H1 (cell line): ENCODE measurements at regions not wholly inside any gene's neighbourhood (a gene's known extent, or its start where the extent isn't known, plus 50 kb on each side); places are given as distances from the start of the nearest gene placed in this dataset.

Experiments
- CTCF ChIA-PET: fragments of 300-600 bp; sonication (Branson Sonifier 250); formaldehyde crosslinking; loops from one replicate; lab custom pipeline; 2021; ENCODE audit not compliant: partially characterized antibody; lab: Charles Lee
- POLR2A ChIA-PET: fragments of 300-600 bp; sonication (Branson Sonifier 250); formaldehyde crosslinking; loops from one replicate; lab custom pipeline; 2021; ENCODE audit warnings: inconsistent platforms; ENCODE audit not compliant: partially characterized antibody; lab: Charles Lee
- DNase-seq, 2 experiments: peaks; one replicate each; pipeline versions ENCODE4 v3.0.0 to v3.0.0-alpha.2; 2010 to 2022; ENCODE audit warnings: low spot score in 2 of 2, low read depth in 1 of 2, mixed read lengths in 1 of 2
- FAIRE-seq: peaks from 2 replicates; lab custom pipeline; 2011; peaks lifted over from hg19 to GRCh38; lab: Jason Lieb, UNC
- H2AFZ ChIP-seq: 2 replicates; pipeline ENCODE4 v1.8.1; 2012; ENCODE audit warnings: low read length, inconsistent platforms
- H2AK5ac ChIP-seq: 2 replicates; pipeline ENCODE4 v1.6.1; 2013; ENCODE audit warnings: low read depth, low read length
- H2BK120ac ChIP-seq: replicated peaks from 2 replicates; pipeline ENCODE3; 2013; ENCODE audit warnings: low read depth, low read length, inconsistent platforms
- H2BK12ac ChIP-seq: 2 replicates; pipeline ENCODE4 v1.6.1; 2013; ENCODE audit warnings: low read depth, low read length
- H2BK15ac ChIP-seq: 2 replicates; pipeline ENCODE4 v1.6.1; 2013; ENCODE audit warnings: low read length
- H2BK20ac ChIP-seq: 2 replicates; pipeline ENCODE4 v1.6.1; 2013; ENCODE audit warnings: low read length
- H2BK5ac ChIP-seq: 2 replicates; pipeline ENCODE4 v1.6.1; 2013; ENCODE audit warnings: low read depth, low read length
- H3K14ac ChIP-seq: 2 replicates; pipeline ENCODE4 v1.6.1; 2013; ENCODE audit warnings: inconsistent platforms; ENCODE audit not compliant: insufficient read length
- H3K18ac ChIP-seq: 2 replicates; pipeline ENCODE4 v1.6.1; 2013; ENCODE audit warnings: low read length; ENCODE audit errors: extremely low read depth
- H3K23ac ChIP-seq: 2 replicates; pipeline ENCODE4 v1.6.1; 2013; ENCODE audit warnings: inconsistent platforms; ENCODE audit not compliant: insufficient read length
- H3K23me2 ChIP-seq: 2 replicates; pipeline ENCODE4 v1.6.1; 2013; ENCODE audit warnings: low read depth, low read length
- H3K27ac ChIP-seq: 2 replicates; pipeline ENCODE4 v1.6.1; 2011; ENCODE audit warnings: low read depth, low read length, inconsistent platforms
- H3K27me3 ChIP-seq, 4 experiments: replicated peaks in 1 of 4; 1 replicate in 1 of 4; 2 replicates in 3 of 4; pipeline versions ENCODE4 v1.6.1 to v1.8.1; 2011 to 2013; ENCODE audit warnings: low read length in 3 of 4, mild to moderate bottlenecking in 3 of 4, inconsistent platforms in 2 of 4, mixed read lengths in 2 of 4, moderate library complexity in 1 of 4; ENCODE audit not compliant: control insufficient read depth in 3 of 4, insufficient read depth in 3 of 4; ENCODE audit errors: extremely low read depth in 1 of 4
- H3K36me3 ChIP-seq, 4 experiments: 2 replicates each; pipeline versions ENCODE4 v1.6.1 to v1.8.1; 2011 to 2013; ENCODE audit warnings: mild to moderate bottlenecking in 4 of 4, low read length in 3 of 4, moderate library complexity in 2 of 4, control low read depth in 1 of 4, inconsistent platforms in 1 of 4; ENCODE audit not compliant: insufficient read depth in 4 of 4, control insufficient read depth in 2 of 4
- H3K4ac ChIP-seq: replicated peaks from 2 replicates; pipeline ENCODE3; 2013; ENCODE audit warnings: low read length, low read depth, mixed read lengths, inconsistent platforms; ENCODE audit not compliant: insufficient read length
- H3K4me1 ChIP-seq, 4 experiments: replicated peaks in 1 of 4; 1 replicate in 1 of 4; 2 replicates in 3 of 4; pipeline versions ENCODE4 v1.6.1 to v1.8.1; 2011 to 2013; ENCODE audit warnings: low read length in 3 of 4, inconsistent platforms in 2 of 4, mixed read lengths in 1 of 4; ENCODE audit not compliant: insufficient read depth in 4 of 4, control insufficient read depth in 3 of 4
- H3K4me2 ChIP-seq, 2 experiments: 2 replicates each; pipeline versions ENCODE4 v1.6.1 to v1.8.1; 2011 to 2013; ENCODE audit warnings: low read depth in 2 of 2, low read length in 2 of 2, control low read depth in 1 of 2, inconsistent platforms in 1 of 2, mild to moderate bottlenecking in 1 of 2; ENCODE audit not compliant: insufficient read depth in 1 of 2
- H3K4me3 ChIP-seq, 4 experiments: fragments of 200-600, 300-600 bp in 1 of 4; sonication (generic), shearing (Covaris generic), sonication (Bioruptor Twin) in 1 of 4; 2 replicates each; pipeline versions ENCODE4 v1.5.1 to v1.8.1; 2011 to 2016; ENCODE audit warnings: low read length in 4 of 4, low read depth in 3 of 4, control low read depth in 2 of 4, inconsistent platforms in 2 of 4, mild to moderate bottlenecking in 2 of 4, mixed read lengths in 1 of 4, moderate library complexity in 1 of 4; ENCODE audit not compliant: insufficient read depth in 2 of 4; ENCODE audit errors: extremely low read depth in 1 of 4
- H3K56ac ChIP-seq: replicated peaks from 2 replicates; pipeline ENCODE3; 2013; ENCODE audit warnings: low read depth, mild to moderate bottlenecking, mixed read lengths, low read length, inconsistent platforms; ENCODE audit not compliant: insufficient read length
- H3K79me1 ChIP-seq: 2 replicates; pipeline ENCODE4 v1.6.1; 2013; ENCODE audit warnings: low read depth, low read length, control low read depth
- H3K79me2 ChIP-seq, 2 experiments: 2 replicates each; pipeline versions ENCODE4 v1.6.1 to v1.8.1; 2012 to 2013; ENCODE audit warnings: low read length in 2 of 2, mild to moderate bottlenecking in 2 of 2, inconsistent platforms in 1 of 2; ENCODE audit not compliant: insufficient read depth in 2 of 2, control insufficient read depth in 1 of 2
- H3K9ac ChIP-seq, 4 experiments: replicated peaks in 1 of 4; 1 replicate in 1 of 4; 2 replicates in 3 of 4; pipeline versions ENCODE4 v1.6.1 to v1.8.1; 2011 to 2013; ENCODE audit warnings: low read depth in 3 of 4, low read length in 3 of 4, control low read depth in 2 of 4, mild to moderate bottlenecking in 2 of 4, moderate library complexity in 2 of 4, inconsistent platforms in 1 of 4; ENCODE audit errors: extremely low read depth in 1 of 4
- H3K9me3 ChIP-seq, 2 experiments: 2 replicates each; pipeline versions ENCODE4 v1.6.1 to v1.8.1; 2012 to 2013; ENCODE audit warnings: mild to moderate bottlenecking in 2 of 2, moderate library complexity in 2 of 2, control low read depth in 1 of 2, inconsistent platforms in 1 of 2, low read depth in 1 of 2, low read length in 1 of 2, mixed read lengths in 1 of 2; ENCODE audit not compliant: insufficient read depth in 2 of 2
- H4K20me1 ChIP-seq, 2 experiments: replicated peaks in 1 of 2; 2 replicates each; pipeline versions ENCODE3 to v1.8.1; 2011 to 2013; ENCODE audit warnings: inconsistent platforms in 2 of 2, low read length in 2 of 2, mild to moderate bottlenecking in 1 of 2; ENCODE audit not compliant: insufficient read depth in 2 of 2, control insufficient read depth in 1 of 2
- H4K5ac ChIP-seq: 2 replicates; pipeline ENCODE4 v1.6.1; 2013; ENCODE audit warnings: low read length, low read depth, mixed read lengths, inconsistent platforms; ENCODE audit not compliant: insufficient read length
- H4K8ac ChIP-seq: 2 replicates; pipeline ENCODE4 v1.8.0; 2013; ENCODE audit warnings: mild to moderate bottlenecking, moderate library complexity, low read length, inconsistent platforms; ENCODE audit not compliant: insufficient read depth; ENCODE audit errors: extremely low read depth
- H4K91ac ChIP-seq: replicated peaks from 2 replicates; pipeline ENCODE3; 2013; ENCODE audit warnings: low read length, mixed read lengths, inconsistent platforms; ENCODE audit not compliant: insufficient read length
- ASH2L ChIP-seq: fragments of 200-600, 300-600 bp; sonication (generic); IDR thresholded peaks from one replicate; pipeline ENCODE4 v1.7.1; 2017; ENCODE audit warnings: low read length
- BCL11A ChIP-seq, 2 experiments: IDR thresholded peaks; one replicate each; pipeline ENCODE4 v1.6.1; 2011; ENCODE audit warnings: low read depth in 2 of 2, low read length in 2 of 2, mild to moderate bottlenecking in 2 of 2
- EGR1 ChIP-seq: IDR thresholded peaks from 2 replicates; pipeline ENCODE4 v1.6.1; 2011; ENCODE audit warnings: low read depth, low read length, borderline replicate concordance
- EZH2 ChIP-seq: fragments of 200-600 bp; sonication (generic); IDR thresholded peaks from 2 replicates; pipeline ENCODE4 v1.7.1; 2012; ENCODE audit warnings: low read depth, mild to moderate bottlenecking, moderate library complexity, low read length, inconsistent platforms; ENCODE audit not compliant: severe bottlenecking
- JUN ChIP-seq: IDR thresholded peaks from 2 replicates; pipeline ENCODE4 v1.6.1; 2011; ENCODE audit warnings: low read depth, mild to moderate bottlenecking, improper control_type of control experiment, low read length
- KDM4A ChIP-seq: IDR thresholded peaks from one replicate; pipeline ENCODE4 v1.7.1; 2012; ENCODE audit warnings: low read depth, mild to moderate bottlenecking, moderate library complexity, low read length, inconsistent platforms; ENCODE audit not compliant: severe bottlenecking
- MAFK ChIP-seq: IDR thresholded peaks from 2 replicates; pipeline ENCODE4 v1.6.1; 2012; ENCODE audit warnings: low read depth, mild to moderate bottlenecking, improper control_type of control experiment, low read length
- NRF1 ChIP-seq: IDR thresholded peaks from 2 replicates; pipeline ENCODE4 v1.6.1; 2011; ENCODE audit warnings: mild to moderate bottlenecking, low read depth, low read length, improper control_type of control experiment
- POLR2A ChIP-seq, 2 experiments: IDR thresholded peaks; 1 replicate in 1 of 2; 2 replicates in 1 of 2; pipeline ENCODE4 v1.6.1; 2011; ENCODE audit warnings: low read depth in 2 of 2, low read length in 2 of 2, mild to moderate bottlenecking in 2 of 2; ENCODE audit errors: control extremely low read depth in 1 of 2
- WGBS, 2 experiments: shearing (Covaris generic) in 1 of 2; methylation state at CpG; one replicate each; pipeline versions ENCODE4 v1.1.6 to v1.1.7; 2013 to 2015; ENCODE audit warnings: low lambda C conversion rate in 2 of 2, mixed read lengths in 2 of 2, inconsistent platforms in 1 of 2, low coverage in 1 of 2, missing lambda C conversion rate in 1 of 2; ENCODE audit not compliant: insufficient replicate concordance in 2 of 2, insufficient coverage in 1 of 2, insufficient read length in 1 of 2; ENCODE audit errors: extremely low coverage in 1 of 2, missing lambda C conversion rate in 1 of 2; 5-methylcytosine and 5-hydroxymethylcytosine counted together

- peaks cover 0 to 1% (median 0%) of the 10 kb centered on the region in 4 experiments; a peak in 1 of 7 replicates for H3K27me3 ChIP-seq
- POLR2A ChIA-PET: no interaction called here
Measured at GRCh38 chr2:4455486-4456155, 752.2 kb downstream of the DCDC2C start.

More at GRCh38 chr2:4455486-4456155, 752.2 kb downstream of the DCDC2C start:
- H3K18ac ChIP-seq: no peak overlapping the region
- H2BK20ac ChIP-seq: no peak overlapping the region
- H4K20me1 ChIP-seq: no peaks in the 10 kb centered on the region
- no peak overlapping the region for H2BK12ac ChIP-seq
- CTCF ChIA-PET: no interaction called here
- H2AFZ ChIP-seq: no peak overlapping the region
- no peak overlapping the region for H4K91ac ChIP-seq
- H3K23me2 ChIP-seq: no peaks in the 10 kb centered on the region
- FAIRE-seq (no peak), DNase-seq (no peak)
- H3K56ac ChIP-seq: no peak overlapping the region
- no peak overlapping the region for H3K9ac ChIP-seq
- H3K79me2 ChIP-seq: no peaks in the 10 kb centered on the region
- no peak overlapping the region for H4K5ac ChIP-seq
- no peaks in the 10 kb centered on the region for H3K9me3 ChIP-seq
- H3K27ac ChIP-seq: no peak overlapping the region
- 92% methylated on average over 3 of the region's 3 CpGs; no CpG with 5 or more reads in 1 of the 2 experiments for WGBS, 2 experiments
- no peaks in the 10 kb centered on the region for H3K4me1 ChIP-seq
- no peak overlapping the region for H3K4me2 ChIP-seq
- H3K4me3 ChIP-seq: no peak overlapping the region
- no peak overlapping the region for H3K14ac ChIP-seq
- H3K79me1 ChIP-seq: no peaks in the 10 kb centered on the region
- H2BK15ac ChIP-seq: no peak overlapping the region
- H2BK5ac ChIP-seq: no peak overlapping the region
- no peak overlapping the region for H3K23ac ChIP-seq
- H2BK120ac ChIP-seq: no peak overlapping the region
- H4K8ac ChIP-seq: no peak overlapping the region
- TF ChIP-seq ASH2L (no peak), BCL11A (IDR thresholded peaks at IDR 0.05; ENCODE audit: low read depth in 2 of 2, low read length in 2 of 2) (no peak), JUN (no peak), MAFK (no peak), KDM4A (no peak), POLR2A (IDR thresholded peaks at IDR 0.05; ENCODE audit: control extremely low read depth in 1 of 2, low read depth in 2 of 2, low read length in 2 of 2) (no peak), EZH2 (no peak), NRF1 (no peak), EGR1 (no peak)
- TF ChIP-seq, all 59 proteins: peak for 0
- Histone ChIP-seq H3K36me3 (no peaks in the 10 kb centered on the region), H3K4ac (no peak overlapping the region), H2AK5ac (no peak overlapping the region)
